Liver (tissue), 3 donors: ENCODE measurements at regions not wholly inside any gene's neighbourhood (a gene's known extent, or its start where the extent isn't known, plus 50 kb on each side); places are given as distances from the start of the nearest gene placed in this dataset.

Experiments
- EGR1 ChIP-seq, 2 donors: IDR thresholded peaks; 2 replicates each; pipeline ENCODE4 v1.6.1; 2016 to 2018; ENCODE audit warnings: antibody characterized with exemption in 2 of 2, low read depth in 2 of 2
- NR2F2 ChIP-seq: IDR thresholded peaks from 2 replicates; pipeline ENCODE4 v1.6.1; 2016; ENCODE audit warnings: antibody characterized with exemption
- RAD21 ChIP-seq, 2 donors: IDR thresholded peaks; 2 replicates each; pipeline ENCODE4 v1.6.1; 2016; ENCODE audit warnings: antibody characterized with exemption in 2 of 2, mild to moderate bottlenecking in 2 of 2
- RXRA ChIP-seq, 2 donors: IDR thresholded peaks; 2 replicates each; pipeline ENCODE4 v1.6.1; 2017 to 2018; ENCODE audit warnings: antibody characterized with exemption in 2 of 2, mild to moderate bottlenecking in 1 of 2
- TAF1 ChIP-seq: conservative IDR thresholded peaks from 2 replicates; pipeline ENCODE4 v1.6.1; 2016; ENCODE audit warnings: antibody characterized with exemption, mild to moderate bottlenecking
- TF ChIP-seq, protein P1 (sequence below): fragments of 150-350 bp; IDR thresholded peaks from 2 replicates; pipeline ENCODE4 v1.5.1; 2017; ENCODE audit warnings: improper control_type of control experiment, low read depth, low read length; ENCODE audit not compliant: missing input control
- TF ChIP-seq, protein P2 (sequence below): IDR thresholded peaks from 2 replicates; pipeline ENCODE4 v1.6.1; 2016; ENCODE audit warnings: antibody characterized with exemption, mild to moderate bottlenecking
- donor health status: healthy.
- donor health status: healthy.

DNA sequence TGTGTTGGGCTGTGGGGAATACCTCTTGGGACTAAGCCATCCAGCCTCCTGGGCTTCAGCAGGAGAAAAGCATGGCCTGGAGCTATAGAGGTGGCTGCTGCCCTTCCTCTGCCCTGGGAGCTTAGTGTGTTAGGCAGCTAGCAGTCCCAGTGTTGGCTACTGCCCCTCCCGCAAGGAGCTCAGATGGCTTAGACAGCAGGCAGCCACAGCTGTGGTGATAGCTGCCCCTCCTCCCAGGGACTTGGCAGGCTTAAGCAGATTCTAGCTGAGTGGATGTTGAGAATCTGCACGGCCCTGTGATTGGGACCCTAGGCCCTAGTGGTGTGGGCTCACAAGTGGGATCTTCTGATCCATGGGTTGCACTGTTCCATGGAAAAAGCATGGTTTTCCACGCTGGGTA, 264.5 kb downstream of the TDRD3 start:
- TF ChIP-seq RXRA (IDR thresholded peaks at IDR 0.05), result no peak
- TF ChIP-seq, protein P1, sequence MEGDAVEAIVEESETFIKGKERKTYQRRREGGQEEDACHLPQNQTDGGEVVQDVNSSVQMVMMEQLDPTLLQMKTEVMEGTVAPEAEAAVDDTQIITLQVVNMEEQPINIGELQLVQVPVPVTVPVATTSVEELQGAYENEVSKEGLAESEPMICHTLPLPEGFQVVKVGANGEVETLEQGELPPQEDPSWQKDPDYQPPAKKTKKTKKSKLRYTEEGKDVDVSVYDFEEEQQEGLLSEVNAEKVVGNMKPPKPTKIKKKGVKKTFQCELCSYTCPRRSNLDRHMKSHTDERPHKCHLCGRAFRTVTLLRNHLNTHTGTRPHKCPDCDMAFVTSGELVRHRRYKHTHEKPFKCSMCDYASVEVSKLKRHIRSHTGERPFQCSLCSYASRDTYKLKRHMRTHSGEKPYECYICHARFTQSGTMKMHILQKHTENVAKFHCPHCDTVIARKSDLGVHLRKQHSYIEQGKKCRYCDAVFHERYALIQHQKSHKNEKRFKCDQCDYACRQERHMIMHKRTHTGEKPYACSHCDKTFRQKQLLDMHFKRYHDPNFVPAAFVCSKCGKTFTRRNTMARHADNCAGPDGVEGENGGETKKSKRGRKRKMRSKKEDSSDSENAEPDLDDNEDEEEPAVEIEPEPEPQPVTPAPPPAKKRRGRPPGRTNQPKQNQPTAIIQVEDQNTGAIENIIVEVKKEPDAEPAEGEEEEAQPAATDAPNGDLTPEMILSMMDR, result no peak
- TF ChIP-seq NR2F2, result no peak
- TF ChIP-seq TAF1, result no peak
- no peak for TF ChIP-seq RAD21 (IDR thresholded peaks at IDR 0.05)
- TF ChIP-seq, protein P2, sequence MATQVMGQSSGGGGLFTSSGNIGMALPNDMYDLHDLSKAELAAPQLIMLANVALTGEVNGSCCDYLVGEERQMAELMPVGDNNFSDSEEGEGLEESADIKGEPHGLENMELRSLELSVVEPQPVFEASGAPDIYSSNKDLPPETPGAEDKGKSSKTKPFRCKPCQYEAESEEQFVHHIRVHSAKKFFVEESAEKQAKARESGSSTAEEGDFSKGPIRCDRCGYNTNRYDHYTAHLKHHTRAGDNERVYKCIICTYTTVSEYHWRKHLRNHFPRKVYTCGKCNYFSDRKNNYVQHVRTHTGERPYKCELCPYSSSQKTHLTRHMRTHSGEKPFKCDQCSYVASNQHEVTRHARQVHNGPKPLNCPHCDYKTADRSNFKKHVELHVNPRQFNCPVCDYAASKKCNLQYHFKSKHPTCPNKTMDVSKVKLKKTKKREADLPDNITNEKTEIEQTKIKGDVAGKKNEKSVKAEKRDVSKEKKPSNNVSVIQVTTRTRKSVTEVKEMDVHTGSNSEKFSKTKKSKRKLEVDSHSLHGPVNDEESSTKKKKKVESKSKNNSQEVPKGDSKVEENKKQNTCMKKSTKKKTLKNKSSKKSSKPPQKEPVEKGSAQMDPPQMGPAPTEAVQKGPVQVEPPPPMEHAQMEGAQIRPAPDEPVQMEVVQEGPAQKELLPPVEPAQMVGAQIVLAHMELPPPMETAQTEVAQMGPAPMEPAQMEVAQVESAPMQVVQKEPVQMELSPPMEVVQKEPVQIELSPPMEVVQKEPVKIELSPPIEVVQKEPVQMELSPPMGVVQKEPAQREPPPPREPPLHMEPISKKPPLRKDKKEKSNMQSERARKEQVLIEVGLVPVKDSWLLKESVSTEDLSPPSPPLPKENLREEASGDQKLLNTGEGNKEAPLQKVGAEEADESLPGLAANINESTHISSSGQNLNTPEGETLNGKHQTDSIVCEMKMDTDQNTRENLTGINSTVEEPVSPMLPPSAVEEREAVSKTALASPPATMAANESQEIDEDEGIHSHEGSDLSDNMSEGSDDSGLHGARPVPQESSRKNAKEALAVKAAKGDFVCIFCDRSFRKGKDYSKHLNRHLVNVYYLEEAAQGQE, result no peak
- TF ChIP-seq EGR1 (IDR thresholded peaks at IDR 0.05; ENCODE audit: low read depth in 2 of 2), result no peak
